HFFc6 (cell line): ENCODE measurements at regions not wholly inside any gene's neighbourhood (a gene's known extent, or its start where the extent isn't known, plus 50 kb on each side); places are given as distances from the start of the nearest gene placed in this dataset.

Source experiments
- DNase-seq: peaks from one replicate; pipeline ENCODE4 v3.0.0-alpha.2; 2018
- H3K27ac Mint-ChIP-seq: 2 replicates; pipeline ENCODE4 v1.8.0; 2020; ENCODE audit warnings: mild to moderate bottlenecking, mixed read lengths
- H3K27me3 Mint-ChIP-seq: 2 replicates; pipeline ENCODE4 v1.8.0; 2021; ENCODE audit warnings: mild to moderate bottlenecking, moderate library complexity, mixed read lengths; ENCODE audit not compliant: insufficient read depth
- H3K36me3 Mint-ChIP-seq: 2 replicates; pipeline ENCODE4 v1.8.0; 2021; ENCODE audit warnings: low read depth, mixed read lengths
- H3K4me1 Mint-ChIP-seq: 2 replicates; pipeline ENCODE4 v1.8.0; 2020; ENCODE audit warnings: low read depth, mixed read lengths
- H3K4me3 Mint-ChIP-seq: 2 replicates; pipeline ENCODE4 v1.8.0; 2020; ENCODE audit warnings: mild to moderate bottlenecking, moderate library complexity, mixed read lengths
- H3K9me3 Mint-ChIP-seq: 2 replicates; pipeline ENCODE4 v1.8.0; 2020; ENCODE audit warnings: mild to moderate bottlenecking, mixed read lengths
- TF ChIP-seq, protein P1 (sequence below): fragments of 200-600 bp; sonication (generic); IDR thresholded peaks from 2 replicates; pipeline ENCODE4 v1.5.0; 2021; ENCODE audit warnings: antibody characterized with exemption, mild to moderate bottlenecking

DNA sequence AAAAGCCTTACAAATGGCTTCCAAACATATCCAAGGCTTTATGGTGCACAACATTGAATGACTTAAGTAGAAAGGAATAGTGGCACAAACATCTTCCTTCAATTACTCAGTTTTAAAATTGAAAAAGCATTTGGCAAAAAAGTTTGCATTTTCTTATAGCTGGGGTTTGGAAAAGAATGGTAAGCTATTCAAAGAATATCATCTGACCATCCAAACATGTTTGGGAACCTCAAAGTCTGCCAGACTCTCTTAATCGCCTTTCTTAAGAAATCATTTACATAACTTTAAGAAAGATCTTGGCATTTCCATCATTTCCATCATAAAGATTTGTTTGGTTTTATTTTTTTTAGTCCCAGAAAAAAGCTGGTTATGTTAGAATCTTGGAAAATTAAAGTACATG is 210.1 kb upstream of the PELI2 start:
- Mint-ChIP-seq H3K4me1 (no peaks in the 10 kb centered on the region), H3K27ac (no peak overlapping the region), H3K4me3 (no peak overlapping the region), H3K9me3 (no peaks in the 10 kb centered on the region), H3K27me3 (peaks cover 3% of the 10 kb centered on the region; the same call in 1 of the 2 replicates), H3K36me3 (no peaks in the 10 kb centered on the region)
- TF ChIP-seq, protein P1, sequence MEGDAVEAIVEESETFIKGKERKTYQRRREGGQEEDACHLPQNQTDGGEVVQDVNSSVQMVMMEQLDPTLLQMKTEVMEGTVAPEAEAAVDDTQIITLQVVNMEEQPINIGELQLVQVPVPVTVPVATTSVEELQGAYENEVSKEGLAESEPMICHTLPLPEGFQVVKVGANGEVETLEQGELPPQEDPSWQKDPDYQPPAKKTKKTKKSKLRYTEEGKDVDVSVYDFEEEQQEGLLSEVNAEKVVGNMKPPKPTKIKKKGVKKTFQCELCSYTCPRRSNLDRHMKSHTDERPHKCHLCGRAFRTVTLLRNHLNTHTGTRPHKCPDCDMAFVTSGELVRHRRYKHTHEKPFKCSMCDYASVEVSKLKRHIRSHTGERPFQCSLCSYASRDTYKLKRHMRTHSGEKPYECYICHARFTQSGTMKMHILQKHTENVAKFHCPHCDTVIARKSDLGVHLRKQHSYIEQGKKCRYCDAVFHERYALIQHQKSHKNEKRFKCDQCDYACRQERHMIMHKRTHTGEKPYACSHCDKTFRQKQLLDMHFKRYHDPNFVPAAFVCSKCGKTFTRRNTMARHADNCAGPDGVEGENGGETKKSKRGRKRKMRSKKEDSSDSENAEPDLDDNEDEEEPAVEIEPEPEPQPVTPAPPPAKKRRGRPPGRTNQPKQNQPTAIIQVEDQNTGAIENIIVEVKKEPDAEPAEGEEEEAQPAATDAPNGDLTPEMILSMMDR, result no peak
- no peak for DNase-seq

DNA sequence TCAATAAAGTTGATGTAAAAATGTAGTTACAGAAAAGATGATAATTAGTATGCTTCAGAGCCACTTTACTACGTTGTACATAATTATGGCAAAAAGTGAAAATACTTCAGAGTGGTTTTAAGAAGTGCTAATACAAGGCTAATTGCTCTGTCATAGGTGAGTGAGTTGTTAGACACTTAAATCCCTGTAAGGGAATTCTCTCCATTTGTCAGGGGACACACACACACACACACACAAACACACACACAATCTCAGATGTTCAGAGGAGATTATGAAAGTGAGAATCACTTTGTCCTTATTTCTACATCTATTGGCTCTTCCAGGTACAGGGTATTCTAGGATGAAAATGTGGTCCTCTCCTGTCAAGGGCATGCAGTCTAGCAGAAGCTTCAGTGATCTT is 208.3 kb upstream of the PELI2 start:
- no peak overlapping the region for H3K27ac Mint-ChIP-seq
- H3K4me3 Mint-ChIP-seq, result no peak overlapping the region
- H3K9me3 Mint-ChIP-seq, result no peaks in the 10 kb centered on the region
- no peaks in the 10 kb centered on the region for H3K36me3 Mint-ChIP-seq
- peaks cover 4% of the 10 kb centered on the region; the same call in 1 of the 2 replicates for H3K4me1 Mint-ChIP-seq
- peaks cover 3% of the 10 kb centered on the region; the same call in 1 of the 2 replicates for H3K27me3 Mint-ChIP-seq
- DNase-seq, result no peak
- TF ChIP-seq, protein P1, result no peak

DNA sequence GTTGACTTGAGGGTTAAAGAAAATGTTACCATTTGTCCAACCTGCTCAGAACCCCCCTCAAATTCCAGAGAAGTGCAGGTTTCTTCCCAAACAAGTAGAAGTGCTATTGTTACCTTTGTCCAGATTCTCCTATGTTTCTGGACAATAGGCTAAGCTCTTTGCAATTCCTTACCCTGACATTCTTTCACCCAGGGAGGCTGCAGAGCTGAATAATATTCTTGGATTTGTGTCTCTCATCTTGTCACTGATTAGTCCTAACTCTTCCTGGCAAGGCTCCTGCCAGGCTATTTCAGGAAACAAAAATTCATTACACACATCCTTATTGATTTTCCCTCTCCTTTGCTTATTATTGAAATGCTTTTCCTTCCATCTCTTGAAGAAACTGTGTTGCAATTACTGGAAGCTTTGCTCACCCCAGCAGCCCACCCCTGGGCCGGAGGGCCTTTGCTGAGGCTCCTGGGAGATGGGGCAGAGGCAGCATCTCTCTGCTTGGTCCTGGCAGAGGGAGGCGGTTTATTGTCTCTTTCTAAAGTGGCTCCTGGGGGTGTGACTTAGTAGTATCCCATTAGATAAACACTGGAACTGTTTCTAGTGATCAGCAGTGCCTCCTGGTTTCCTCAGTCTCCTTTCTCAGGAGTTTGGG is 207.5 kb upstream of the PELI2 start:
- Mint-ChIP-seq H3K36me3 (no peaks in the 10 kb centered on the region), H3K4me3 (no peak overlapping the region), H3K9me3 (no peaks in the 10 kb centered on the region), H3K27ac (no peak overlapping the region), H3K4me1 (peaks cover 4% of the 10 kb centered on the region; the same call in 1 of the 2 replicates), H3K27me3 (peaks cover 3% of the 10 kb centered on the region; the same call in 1 of the 2 replicates)
- TF ChIP-seq, protein P1, result no peak
- DNase-seq, result no peak

DNA sequence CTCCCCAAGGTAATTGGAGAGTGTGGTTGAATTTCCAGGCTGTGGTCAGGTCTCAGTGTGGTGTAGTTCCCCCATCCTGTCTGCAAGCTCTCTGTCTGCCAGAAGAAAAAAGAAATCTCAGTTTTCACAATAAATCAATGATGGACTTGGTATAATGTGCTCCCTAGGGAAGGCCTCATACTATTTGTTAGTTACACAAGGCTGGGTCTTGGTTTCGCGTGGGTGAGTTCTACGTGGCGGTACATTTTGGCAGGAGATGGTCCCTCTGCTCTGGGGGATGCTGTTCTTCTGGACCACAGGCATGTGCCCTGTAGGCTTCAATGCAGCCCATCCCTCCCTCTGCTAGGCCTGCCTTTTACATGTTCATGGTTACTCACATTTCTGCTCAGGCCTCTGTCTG is 206.4 kb upstream of the PELI2 start:
- peaks cover 3% of the 10 kb centered on the region; the same call in 1 of the 2 replicates for H3K27me3 Mint-ChIP-seq
- no peak for DNase-seq
- peaks cover 4% of the 10 kb centered on the region; the same call in 1 of the 2 replicates for H3K4me1 Mint-ChIP-seq
- H3K4me3 Mint-ChIP-seq, result no peak overlapping the region
- H3K36me3 Mint-ChIP-seq, result no peaks in the 10 kb centered on the region
- no peaks in the 10 kb centered on the region for H3K9me3 Mint-ChIP-seq
- no peak overlapping the region for H3K27ac Mint-ChIP-seq
- TF ChIP-seq, protein P1, result no peak

DNA sequence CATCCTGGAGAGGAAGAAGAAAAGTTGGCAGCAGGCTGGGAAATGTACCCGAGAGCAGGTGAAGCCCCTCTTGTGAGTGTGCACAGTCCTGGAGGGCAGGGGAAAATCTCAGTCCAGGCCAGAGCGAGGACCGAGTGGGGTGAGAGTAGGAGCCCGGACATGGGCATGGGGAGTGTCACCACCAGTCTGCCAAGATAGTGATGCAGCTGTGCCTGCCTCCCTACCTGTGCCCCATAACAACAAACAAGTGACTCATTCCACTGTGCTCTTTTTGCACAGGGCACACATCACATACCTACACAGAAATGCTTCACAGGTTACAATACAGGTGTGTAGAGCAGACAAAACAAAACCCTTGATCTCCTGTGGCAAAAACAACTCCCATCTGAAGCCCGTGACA is 205.9 kb upstream of the PELI2 start:
- Mint-ChIP-seq H3K4me1 (peaks cover 4% of the 10 kb centered on the region; the same call in 1 of the 2 replicates), H3K36me3 (no peaks in the 10 kb centered on the region), H3K27ac (no peak overlapping the region), H3K4me3 (no peak overlapping the region), H3K9me3 (no peaks in the 10 kb centered on the region), H3K27me3 (peaks cover 5% of the 10 kb centered on the region)
- TF ChIP-seq, protein P1, result no peak
- no peak for DNase-seq
